HG03066 (cell line): ENCODE measurements at regions not wholly inside any gene's neighbourhood (a gene's known extent, or its start where the extent isn't known, plus 50 kb on each side); places are given as distances from the start of the nearest gene placed in this dataset.

ENCODE experiments used
- ATAC-seq: cut with Tn5 transposase; IDR thresholded peaks from one replicate; pipeline ENCODE4 v1.9.1; 2021; ENCODE audit warnings: low read depth; ENCODE audit not compliant: unreplicated experiment

DNA sequence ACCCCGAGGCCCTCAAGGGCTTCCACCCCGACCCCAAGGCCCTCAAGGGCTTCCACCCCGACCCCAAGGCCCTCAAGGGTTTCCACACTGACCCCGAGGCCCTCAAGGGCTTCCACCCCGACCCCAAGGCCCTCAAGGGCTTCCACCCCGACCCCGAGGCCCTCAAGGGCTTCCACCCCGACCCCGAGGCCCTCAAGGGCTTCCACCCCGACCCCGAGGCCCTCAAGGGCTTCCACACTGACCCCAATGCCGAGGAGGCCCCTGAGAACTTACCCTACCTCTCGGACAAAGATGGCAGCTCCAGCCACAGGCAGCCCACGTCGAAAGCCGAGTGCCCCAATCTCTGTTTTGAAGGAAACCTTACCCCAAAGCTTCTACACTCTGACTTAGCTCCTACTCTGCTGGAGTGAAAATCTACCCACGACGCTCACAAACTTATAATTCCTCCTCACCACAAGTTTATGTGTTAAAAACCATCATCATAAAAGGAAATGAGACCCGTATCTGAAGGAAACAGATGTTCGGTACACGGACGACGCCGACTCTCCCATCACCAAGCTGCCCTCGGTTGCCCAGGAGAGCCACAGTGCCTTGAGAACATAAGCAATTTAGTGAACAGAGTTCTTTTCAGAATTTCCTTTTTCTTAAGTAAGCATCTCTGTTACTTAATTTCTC, 61.2 kb upstream of the RPH3AL start:
- no peak for ATAC-seq

DNA sequence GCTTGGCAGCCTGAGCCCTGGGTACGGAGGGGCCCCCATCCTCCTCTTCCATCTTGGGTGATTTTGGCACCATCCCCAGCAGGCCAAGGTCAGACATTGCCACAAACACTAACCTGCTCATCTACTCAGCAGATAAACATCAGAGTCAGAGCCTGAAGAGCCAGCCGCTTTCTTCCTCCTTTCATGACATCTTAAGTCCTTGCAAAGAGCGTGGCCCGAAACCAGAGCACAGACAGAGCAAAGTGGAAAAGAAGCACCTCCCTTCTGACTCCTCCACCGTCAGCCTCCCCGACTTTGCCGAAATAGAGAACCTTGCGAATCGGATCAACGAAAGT, 60.4 kb upstream of the RPH3AL start:
- ATAC-seq = no peak

DNA sequence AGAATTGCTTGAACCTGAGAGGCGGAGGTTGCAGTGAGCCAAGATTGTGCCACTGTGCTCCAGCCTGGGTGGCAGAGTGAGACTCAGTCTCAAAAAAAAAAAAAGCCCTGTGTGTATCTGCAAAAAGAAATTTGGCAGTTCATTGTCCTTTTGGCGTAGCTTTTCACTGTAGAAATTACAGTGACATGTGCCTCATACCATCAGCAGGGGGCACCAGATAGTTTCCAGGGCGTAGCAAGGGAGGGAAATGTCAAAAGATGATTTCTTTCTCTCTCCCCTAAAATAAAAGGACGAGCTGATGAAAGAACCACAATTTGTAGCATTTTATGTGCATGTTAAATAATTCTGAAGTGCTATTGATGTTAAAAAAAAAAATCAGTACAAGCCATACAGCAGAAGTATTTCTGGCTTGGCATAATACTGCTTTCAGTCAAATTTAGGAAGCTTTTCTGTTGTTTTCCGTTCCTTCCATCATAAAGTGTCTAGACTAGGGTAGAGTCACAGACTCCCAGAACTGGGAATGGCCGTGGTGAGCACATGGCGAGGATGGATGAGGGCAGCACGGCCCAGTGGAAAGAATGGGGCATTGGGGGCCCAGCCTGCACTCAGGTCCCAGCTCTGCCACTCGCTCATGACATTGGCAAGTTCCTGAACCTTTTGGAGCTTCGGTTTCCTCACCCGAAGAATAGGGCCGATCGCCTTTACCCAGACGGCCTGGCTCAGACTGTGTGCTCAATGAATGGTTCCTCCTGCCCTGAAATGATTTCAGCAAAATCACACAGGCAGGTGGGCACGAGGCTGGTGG, 59.8 kb upstream of the RPH3AL start:
- ATAC-seq = no peak

DNA sequence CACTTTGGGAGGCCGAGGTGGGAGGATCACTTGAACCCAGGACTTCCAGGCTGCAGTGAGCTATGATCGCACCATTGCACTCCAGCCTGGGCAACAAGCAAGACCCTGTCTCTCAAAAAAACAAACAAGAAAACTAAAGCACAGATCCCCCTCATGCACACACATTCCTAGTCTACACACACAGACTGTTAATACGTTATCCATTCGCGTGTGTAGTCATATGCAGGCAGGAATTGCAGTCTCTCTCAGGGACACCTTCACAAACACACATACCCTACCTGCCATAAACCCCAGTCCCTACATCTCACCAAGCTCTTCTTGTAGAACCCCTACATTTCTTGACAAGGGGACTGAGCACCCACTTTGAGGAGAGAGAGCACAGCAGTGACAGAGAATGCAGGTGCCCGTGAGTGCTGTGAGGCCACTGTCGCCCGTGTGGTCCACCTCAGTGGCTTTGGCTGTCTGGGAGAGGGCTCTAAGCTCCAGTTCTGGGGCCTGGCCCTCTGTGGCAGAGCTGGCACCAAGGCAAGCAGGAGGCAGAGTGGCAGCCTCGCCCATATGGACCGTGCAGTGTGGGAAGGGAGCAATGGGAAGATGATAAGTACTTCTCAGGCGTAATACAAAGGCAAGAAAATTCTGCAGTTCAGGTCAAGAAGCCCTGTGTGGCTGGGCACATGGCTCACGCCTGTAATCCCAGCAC, 59.0 kb upstream of the RPH3AL start:
- ATAC-seq = no peak

DNA sequence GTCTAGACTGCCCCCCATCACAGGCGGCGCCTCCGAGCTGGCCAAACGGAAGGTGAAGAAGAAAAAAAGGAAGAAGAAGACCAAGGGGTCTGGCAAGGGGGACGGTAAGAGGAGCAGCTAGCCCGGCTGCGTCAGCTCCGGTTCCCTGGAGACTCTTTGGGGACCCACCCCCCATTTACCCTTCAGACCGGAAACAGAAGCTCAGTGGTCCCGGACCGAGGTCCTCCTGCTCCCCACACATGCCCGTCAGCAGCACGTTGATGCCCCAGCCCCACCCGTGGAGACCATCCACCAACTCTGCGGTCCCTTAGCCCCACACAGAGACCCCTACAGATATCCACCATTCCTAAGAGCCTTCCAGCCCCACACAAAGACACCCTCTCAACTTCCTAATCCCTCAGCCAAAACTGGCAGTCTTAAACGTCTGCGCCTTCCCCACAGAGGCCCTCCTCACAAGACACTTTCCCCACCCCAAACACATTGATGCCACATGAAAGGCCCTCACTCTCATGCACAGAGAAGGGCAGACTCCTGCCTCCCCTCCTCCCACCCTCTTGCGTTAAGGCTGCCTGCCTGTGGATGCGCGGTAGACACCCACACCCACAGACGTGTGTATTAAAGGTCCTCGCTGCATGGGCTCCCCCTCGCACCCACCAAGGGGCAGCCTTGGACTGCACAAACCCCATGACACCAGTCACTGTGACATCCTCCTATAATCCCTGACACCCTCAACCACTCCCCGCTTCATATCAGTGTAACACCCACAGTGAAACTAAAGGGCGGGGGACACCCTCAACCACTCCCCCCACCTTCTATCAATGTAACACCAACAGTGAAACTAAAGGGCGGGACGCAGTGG, 58.2 kb upstream of the RPH3AL start:
- ATAC-seq = no peak

DNA sequence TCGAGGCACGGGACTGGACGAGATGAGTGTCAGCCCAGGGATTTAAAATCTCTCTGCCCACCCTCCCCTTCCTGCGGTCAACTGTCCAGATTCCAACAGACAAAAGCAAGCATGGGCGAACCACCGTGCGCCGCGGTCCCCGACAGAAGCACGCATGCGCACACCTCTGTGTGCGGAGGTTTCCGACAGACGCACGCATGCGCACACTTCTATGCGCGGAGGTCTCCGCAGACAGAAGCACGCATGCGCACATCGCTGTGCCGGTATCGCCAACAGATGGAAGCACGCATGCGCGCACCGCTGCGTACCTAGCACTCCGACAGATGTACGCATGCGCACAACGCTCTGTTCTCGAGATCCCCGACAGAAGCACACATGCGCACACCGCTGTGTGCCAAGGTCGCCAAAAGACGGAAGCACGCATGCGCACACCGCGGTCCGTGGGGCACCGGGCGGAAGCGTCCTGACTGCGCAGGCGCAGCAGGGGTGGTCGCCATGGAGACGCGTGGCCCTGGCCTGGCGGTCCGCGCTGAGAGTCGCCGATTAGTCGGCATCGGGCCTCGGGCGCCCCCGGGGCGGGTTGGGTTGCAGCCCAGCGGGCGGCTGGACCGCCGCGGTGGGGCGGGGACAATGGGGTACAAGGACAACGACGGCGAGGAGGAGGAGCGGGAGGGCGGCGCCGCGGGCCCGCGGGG, 57.4 kb upstream of the RPH3AL start:
- peak; percentile 67 for ATAC-seq

DNA sequence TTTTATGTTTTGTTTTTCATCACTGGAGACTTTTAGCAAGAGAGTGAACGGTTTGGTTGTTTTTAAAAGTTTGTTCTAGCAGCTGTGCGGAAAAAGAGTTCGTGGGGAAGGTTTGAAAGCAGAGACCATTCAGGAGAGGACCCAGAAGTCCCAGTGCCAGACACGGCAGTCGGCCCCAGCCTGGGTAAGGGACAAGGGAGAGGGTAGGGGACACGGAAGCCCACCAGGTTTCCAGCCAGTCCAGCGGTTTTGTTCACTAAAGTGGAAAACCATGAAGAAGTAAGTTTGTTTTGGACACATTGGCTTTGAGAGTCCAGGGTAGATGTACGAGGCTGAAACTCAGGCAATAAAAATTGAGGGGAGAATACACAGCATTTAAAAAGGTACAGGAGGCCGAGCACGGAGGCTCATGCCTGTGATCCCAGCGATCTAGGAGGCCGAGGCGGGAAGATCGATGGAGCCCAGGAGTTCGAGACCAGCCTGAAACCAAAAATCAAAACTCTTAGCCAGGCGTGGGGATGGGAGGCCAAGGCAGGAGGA, 56.8 kb upstream of the RPH3AL start:
- no peak for ATAC-seq

DNA sequence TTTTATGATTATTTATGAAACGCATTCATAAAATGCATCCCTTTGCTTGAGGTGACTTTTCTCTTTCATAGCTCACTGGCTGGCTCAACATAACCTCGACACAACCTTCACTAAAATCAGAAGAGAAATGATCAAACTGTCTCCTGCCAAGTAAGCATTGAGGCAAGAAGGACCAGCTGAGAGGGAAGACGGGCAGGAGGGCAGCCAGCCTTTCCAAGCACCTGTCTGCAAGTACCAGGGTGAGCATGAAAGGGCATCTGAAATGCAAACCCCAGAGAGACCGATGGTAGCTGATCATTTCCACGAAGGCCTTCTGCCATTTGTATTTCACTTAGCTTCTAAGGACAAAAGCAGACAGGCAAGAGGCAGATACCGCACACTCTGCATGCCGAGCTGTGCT, 52.1 kb upstream of the RPH3AL start:
- no peak for ATAC-seq
